ENCODE measurements at regions not wholly inside any gene's neighbourhood (a gene's known extent, or its start where the extent isn't known, plus 50 kb on each side); places are given as distances from the start of the nearest gene placed in this dataset.

- DNase-seq (ENCODE audit: low read depth) = no peak
Measured at GRCh38 chr6:2502998-2503674, 247.6 kb downstream of the MYLK4 start.

- no peak for DNase-seq (ENCODE audit: low read depth)
Measured at GRCh38 chr6:2502096-2502997, 248.4 kb downstream of the MYLK4 start.

DNA sequence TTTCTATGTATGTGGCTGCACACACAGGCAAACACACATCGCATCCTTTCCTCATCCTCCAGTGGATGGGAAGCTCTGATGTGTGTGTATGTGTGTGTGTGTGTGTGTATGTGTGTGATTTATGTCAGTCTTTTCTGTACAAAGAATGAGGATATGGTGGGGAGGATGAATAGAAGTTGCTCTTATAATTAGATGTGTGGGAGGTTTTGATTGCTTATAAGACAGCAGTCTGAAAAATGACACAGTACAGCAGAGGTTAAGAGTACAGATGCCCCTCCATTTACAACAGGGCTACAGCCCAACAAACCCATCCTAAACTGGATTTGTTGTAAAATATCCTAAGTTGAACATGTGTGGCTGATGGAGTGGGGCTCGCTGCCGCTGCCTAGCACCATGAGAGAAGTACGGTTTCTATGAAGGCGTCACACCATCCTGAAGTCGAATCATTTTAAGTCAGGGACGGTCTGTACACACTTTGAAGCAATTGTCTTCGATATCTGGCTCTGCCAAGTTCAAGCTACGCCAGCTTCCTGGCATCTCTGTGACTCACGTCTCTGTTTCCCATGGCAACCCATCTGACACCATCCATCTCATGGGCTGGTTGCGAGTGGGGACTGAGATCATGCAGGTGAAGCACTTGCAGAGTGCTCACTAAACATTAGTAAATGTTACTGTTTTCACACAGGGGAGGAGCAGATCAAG is 252.6 kb downstream of the MYLK4 start:
- DNase-seq (ENCODE audit: low read depth) = no peak

GRCh38 chr6:2496291-2496690 is 250.9 kb upstream of the GMDS start:
- no peak for DNase-seq (ENCODE audit: low read depth)

DNA sequence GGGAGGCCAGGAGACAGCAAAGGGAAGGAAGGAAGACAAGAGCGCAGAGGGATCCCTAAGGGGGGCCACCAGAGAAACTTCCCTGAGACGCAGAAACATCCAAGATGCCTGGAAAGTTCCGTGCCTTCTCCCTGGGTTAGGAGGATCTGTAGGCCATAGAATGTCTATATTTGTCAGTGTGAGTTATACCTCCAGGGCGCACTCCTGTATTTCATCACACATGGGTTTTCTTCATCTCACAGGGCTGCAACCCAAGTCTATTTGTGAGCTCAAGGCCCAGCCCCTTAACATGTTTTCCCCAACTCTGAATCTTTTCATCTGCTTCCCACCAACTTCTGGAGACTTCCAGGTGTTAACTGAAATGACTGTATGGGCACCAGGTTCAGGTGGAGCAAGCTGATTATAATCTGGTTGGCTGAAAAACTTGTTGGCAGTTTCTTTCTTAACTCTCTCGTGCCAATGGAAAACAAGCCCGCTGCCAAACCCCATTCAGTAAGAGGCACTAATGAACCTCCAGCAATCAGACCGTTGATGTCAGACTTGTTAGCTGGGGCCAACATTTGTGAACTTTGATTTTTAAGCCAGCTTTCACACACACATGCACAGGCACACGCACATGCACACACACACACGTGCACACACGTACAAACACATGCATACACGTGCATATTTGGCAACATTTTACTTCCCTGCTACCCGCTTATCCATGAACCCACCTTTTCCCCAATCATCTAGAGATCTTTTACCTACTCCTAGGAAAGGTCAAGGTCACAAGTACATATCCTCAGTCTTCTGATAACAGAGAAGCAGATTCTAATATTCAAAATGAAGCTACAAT is 247.5 kb upstream of the GMDS start:
- no peak for DNase-seq (ENCODE audit: low read depth)

DNA sequence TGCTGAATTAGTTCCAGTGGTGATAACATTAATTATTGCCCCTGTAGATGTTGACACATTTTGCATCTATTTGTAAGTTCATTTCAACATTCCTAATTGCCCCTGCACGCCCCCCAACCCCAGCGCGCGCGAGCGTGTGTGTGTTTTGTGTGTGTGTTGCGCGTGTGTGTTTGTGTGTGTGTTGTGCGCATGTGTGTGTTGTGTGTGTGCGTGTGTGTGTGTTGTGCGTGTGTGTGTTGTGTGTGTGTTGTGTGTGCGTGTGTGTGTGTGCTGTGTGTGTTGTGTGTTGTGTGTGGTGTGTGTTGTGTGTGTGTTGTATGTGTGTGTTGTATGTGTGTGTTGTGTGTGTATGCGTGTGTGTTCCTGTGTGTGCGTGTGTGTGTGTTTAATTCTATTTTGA is 245.7 kb upstream of the GMDS start:
- no peak for DNase-seq (ENCODE audit: low read depth)

DNA sequence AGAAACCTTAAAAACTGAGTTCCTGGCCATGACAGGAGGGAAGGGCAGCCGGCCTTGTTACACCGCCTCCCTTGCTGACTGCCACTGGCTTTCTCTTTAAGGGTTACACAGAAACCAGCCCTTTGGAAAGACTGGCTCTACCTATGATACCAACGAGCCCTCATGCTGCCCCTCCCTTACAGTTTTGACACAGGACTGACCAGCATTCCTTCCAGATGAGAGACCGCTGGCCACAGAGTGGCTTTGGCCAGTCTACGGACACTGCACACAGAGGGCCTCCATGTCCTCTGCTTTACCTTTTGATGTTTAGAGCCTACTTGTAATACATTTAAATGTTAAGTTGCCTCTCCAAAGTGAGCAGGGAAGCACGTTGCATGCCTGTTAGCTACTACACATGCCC is 243.2 kb upstream of the GMDS start:
- no peak for DNase-seq (ENCODE audit: low read depth)

DNA sequence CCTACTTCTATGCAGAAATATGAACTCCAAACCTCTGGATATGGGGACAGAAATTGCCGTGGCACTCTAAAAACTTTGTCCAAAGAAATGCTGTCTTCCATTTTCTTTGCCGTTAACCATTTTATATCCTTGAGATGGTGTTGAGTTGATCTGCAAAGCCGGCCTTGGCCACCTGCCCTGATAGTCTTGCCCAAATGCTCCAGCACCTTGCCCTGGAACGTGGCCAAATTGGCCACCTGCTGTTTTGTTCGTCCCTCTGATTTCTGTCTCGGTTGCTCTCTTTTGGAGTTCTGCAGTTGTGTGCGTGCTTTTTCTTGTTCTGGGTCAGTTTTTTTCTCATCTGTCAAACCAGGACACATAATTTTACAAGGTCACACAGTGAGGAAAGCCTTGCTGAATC is 239.7 kb upstream of the GMDS start:
- DNase-seq (ENCODE audit: low read depth) = no peak

GRCh38 chr6:2482773-2483172 is 237.4 kb upstream of the GMDS start:
- no peak for DNase-seq (ENCODE audit: low read depth)

GRCh38 chr6:2481307-2481706 is 235.9 kb upstream of the GMDS start:
- DNase-seq (ENCODE audit: low read depth) = no peak

GRCh38 chr6:2480267-2480966 is 235.0 kb upstream of the GMDS start:
- no peak for DNase-seq (ENCODE audit: low read depth)

- no peak for DNase-seq (ENCODE audit: low read depth)
Measured at GRCh38 chr6:2478200-2478599, 232.8 kb upstream of the GMDS start.

DNA sequence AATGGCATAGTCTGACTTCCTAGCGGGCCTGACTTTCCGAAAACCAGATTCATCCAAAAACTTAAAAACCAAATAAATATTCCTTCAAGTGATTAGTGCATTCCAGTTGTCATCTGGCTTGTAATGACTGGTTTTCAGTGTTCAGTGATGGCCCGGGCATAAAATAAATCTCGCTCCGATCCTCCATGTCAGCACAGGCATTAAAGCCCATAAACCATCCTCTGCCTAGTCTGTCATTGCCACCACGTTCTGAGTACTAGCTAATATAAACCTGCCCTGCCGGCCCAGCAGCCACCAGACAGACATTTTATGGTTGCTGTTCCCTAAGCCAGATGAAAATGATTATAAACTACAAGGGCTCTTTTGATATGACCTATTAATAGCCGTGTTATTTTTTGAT is 232.3 kb upstream of the GMDS start:
- no peak for DNase-seq (ENCODE audit: low read depth)

GRCh38 chr6:2477250-2477649 is 231.8 kb upstream of the GMDS start:
- DNase-seq (ENCODE audit: low read depth) = no peak

DNA sequence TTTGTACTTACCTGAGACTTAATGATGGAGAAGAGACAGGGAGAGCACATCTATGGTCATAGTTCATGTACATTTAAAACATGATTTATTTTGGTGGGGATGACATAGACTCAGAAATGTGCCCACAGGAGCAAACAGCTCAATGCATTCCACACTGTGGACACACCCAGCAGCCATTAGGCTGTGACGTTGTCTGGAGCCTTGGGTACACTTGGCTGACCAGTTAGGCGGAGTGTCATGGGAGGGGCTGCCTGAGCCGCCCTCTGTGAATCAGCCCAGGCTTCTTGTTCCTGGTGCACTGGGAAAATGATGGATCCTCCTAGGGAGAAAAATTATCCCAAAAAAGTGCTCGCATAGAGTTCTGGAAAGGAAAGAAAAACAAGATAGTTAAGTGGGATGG is 231.0 kb upstream of the GMDS start:
- DNase-seq (ENCODE audit: low read depth) = no peak

DNA sequence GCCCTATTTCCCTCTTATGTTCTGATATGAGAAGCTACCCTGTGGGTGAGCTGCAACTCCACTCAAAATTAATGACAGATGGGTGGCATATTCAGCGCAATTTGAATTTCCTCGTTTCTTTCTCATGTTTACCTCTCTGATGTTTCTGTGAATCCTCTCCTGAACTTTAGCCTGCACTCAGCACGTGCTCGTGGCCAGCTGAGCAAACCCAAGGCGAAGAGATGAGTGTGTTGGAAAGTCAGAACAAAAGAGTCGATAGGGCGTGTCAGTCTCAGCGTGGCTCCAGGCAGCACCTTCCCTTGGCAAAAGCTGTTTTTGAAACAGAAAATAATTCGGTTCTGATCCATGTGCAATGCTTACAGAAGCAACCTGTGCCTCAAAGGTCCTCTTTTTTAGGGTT is 226.1 kb upstream of the GMDS start:
- no peak for DNase-seq (ENCODE audit: low read depth)

GRCh38 chr6:2469428-2469827 is 224.0 kb upstream of the GMDS start:
- no peak for DNase-seq (ENCODE audit: low read depth)

- no peak for DNase-seq (ENCODE audit: low read depth)
Measured at GRCh38 chr6:2468601-2468955, 223.2 kb upstream of the GMDS start.

- DNase-seq (ENCODE audit: low read depth) = no peak
Measured at GRCh38 chr6:2467929-2468600, 222.7 kb upstream of the GMDS start.

DNA sequence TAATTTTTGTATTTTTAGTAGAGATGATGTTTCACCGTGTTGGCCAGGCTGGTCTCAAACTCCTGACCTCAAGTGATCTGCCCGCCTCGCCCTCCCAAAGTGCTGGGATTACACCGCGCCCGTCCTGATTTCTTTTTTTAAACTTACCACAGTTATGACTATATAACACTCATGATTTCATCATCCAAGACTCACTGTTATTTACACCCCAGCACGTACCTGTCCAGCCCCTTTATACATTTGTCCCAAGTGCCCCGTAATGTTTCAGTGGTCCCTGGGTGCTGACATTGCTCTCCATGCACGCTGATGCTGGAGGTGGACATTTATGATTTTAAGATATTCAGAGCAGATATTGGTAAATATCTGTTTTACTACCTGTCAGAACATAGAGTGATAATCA is 219.9 kb upstream of the GMDS start:
- DNase-seq (ENCODE audit: low read depth) = no peak

GRCh38 chr6:2464641-2465040 is 219.2 kb upstream of the GMDS start:
- no peak for DNase-seq (ENCODE audit: low read depth)

Data from stimulated activated CD8-positive, alpha-beta memory T cell treated with anti-CD3 and anti-CD28 coated beads, Interleukin-12 subunit alpha, Interleukin-12 subunit beta, amount 100 ng/mL, for 1 hour (primary cell).